ENCODE measurements at regions not wholly inside any gene's neighbourhood (a gene's known extent, or its start where the extent isn't known, plus 50 kb on each side); places are given as distances from the start of the nearest gene placed in this dataset.
A peak's percentile ranks its signal among the peaks of the same experiment; 100 is the strongest.
"Not testable (repeated sequence)": the region's sequence is repeated elsewhere in the genome, so short reads cannot be mapped to it uniquely, and the experiment has no call there.

DNA sequence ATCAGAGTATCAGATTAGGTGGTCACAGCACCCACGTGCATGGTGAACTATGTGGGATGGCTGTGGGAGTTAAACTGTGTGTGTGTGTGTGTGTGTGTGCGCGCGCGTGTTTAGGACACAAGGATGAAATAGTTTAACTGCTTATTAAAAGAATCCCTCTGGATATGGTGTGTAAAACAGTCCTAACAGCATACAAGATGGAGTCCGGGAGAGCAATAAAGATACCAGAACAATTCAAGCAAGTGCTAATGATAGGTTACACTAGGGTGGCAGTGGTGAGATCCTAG, 202.2 kb downstream of the IPMK start:
- no peak overlapping the region for H3K4ac ChIP-seq (ENCODE audit: low read depth, low read length)
- no peak overlapping the region for H4K12ac ChIP-seq (ENCODE audit: low read depth, low read length)
- H2BK120ac ChIP-seq (ENCODE audit: insufficient read depth, low read length, poor library complexity): no peak overlapping the region
- no peak overlapping the region for H4K91ac ChIP-seq (ENCODE audit: low read depth, low read length)
- no peak for DNase-seq
- H3K4me2 ChIP-seq (ENCODE audit: low read length): no peak overlapping the region
- no peak overlapping the region for H3K14ac ChIP-seq (ENCODE audit: low read length)
- no peaks in the 10 kb centered on the region for H3K27me3 ChIP-seq (ENCODE audit: insufficient read depth, low read length)
- H3K23ac ChIP-seq (ENCODE audit: low read length): no peak overlapping the region
- no peaks in the 10 kb centered on the region for H3K36me3 ChIP-seq (ENCODE audit: control insufficient read depth in 1 of 2, insufficient read depth in 2 of 2, low read length in 2 of 2)
- no peak overlapping the region for H4K8ac ChIP-seq (ENCODE audit: low read depth, low read length)
- no peak overlapping the region for H3K9ac ChIP-seq (ENCODE audit: low read length)
- no peak overlapping the region for H2BK5ac ChIP-seq (ENCODE audit: low read depth, low read length, poor library complexity)
- H3K9me3 ChIP-seq (ENCODE audit: insufficient read depth, low read depth, low read length): no peaks in the 10 kb centered on the region
- H3K4me3 ChIP-seq (ENCODE audit: low read depth, low read length): no peak overlapping the region
- no peaks in the 10 kb centered on the region for H3K79me2 ChIP-seq (ENCODE audit: control insufficient read depth, insufficient read depth, low read length, poor library complexity)
- WGBS (ENCODE audit: extremely low coverage, insufficient coverage, insufficient read length): no CpG with 5 or more reads among the region's 6 CpGs
- peaks cover 3 to 4% of the 10 kb centered on the region in 2 experiments for H3K4me1 ChIP-seq (ENCODE audit: control insufficient read depth in 1 of 2, insufficient read depth in 2 of 2, low read length in 2 of 2)
- H2AFZ ChIP-seq (ENCODE audit: insufficient read depth, low read length, poor library complexity): no peak overlapping the region
- H2AK5ac ChIP-seq (ENCODE audit: low read length): no peak overlapping the region
- no peak overlapping the region for H3K27ac ChIP-seq (ENCODE audit: low read depth, low read length)
- H3K18ac ChIP-seq (ENCODE audit: low read length): no peak overlapping the region
- H2BK12ac ChIP-seq (ENCODE audit: low read length): no peak overlapping the region
- H3K79me1 ChIP-seq (ENCODE audit: low read length): peaks cover 2% of the 10 kb centered on the region

DNA sequence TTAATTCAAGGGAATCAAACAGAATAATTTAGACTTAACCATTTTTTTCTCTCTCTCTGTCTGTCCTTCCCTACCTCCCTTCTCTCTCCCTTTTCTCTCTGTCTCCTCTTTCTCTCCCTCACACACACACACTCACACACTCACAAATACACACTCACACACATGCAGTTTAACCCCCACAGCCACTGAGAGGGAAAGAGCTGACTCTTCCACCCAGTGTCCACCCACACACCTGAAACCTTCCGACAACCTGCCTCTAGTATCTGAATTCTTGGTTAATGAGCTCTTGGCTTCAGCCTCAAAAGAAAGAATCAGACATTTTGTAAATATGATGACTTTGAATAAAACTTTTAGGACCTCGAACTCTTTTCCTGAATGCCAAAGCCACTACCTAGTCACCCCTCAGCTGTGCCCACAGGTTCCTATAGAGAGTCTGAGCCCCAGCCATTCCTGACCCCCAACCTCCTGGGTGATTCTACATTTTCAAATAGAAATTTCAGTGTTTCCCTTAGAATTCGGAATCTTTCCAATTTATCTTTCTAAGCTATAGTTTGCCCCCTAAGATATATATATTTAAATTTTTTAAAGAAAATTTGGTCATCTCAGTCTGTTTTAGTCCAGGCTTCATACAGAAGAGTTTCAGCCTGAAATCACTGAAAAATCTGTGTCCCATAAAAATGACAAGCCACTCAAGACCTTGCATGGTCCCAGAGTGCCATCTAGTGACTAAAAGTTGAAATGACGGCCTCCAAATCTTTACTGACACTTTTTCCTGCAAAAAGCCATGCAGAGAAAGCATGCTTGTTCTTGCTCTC, 202.8 kb downstream of the IPMK start:
- WGBS (ENCODE audit: extremely low coverage, insufficient coverage, insufficient read length): no CpG with 5 or more reads among the region's 4 CpGs

DNA sequence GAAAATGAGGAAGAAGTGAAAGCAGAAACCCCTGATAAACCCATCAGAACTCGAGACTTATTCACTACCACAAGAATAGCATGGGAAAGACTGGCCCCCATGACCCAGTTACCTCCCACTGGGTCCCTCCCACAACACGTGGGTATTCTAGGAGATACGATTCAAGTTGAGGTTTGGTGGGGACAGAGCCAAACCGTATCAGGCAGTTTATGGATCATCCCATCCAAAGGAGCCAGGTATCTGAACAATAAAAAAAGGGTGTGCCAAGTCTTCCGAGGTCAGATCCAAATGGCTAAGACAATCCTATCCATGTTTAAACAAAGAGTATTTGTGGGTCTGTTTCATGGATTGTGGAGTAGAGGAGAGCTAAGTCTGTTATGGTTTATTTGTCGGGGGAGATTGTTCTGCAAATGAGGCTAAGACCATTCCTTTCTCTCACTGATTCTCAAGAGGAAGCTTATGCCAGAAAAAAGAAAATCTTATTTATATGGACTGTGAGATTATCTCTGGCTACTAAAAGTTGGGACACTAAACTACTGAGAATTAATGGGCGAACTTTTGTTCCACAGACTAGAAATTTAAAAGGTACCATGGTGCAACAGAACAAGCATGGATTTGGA, 203.7 kb downstream of the IPMK start:
- peaks cover 3 to 4% of the 10 kb centered on the region in 2 experiments for H3K4me1 ChIP-seq (ENCODE audit: control insufficient read depth in 1 of 2, insufficient read depth in 2 of 2, low read length in 2 of 2)
- no peak overlapping the region for H2BK120ac ChIP-seq (ENCODE audit: insufficient read depth, low read length, poor library complexity)
- WGBS (ENCODE audit: extremely low coverage, insufficient coverage, insufficient read length): no CpG with 5 or more reads among the region's 7 CpGs
- no peaks in the 10 kb centered on the region for H3K9me3 ChIP-seq (ENCODE audit: insufficient read depth, low read depth, low read length)
- H3K23ac ChIP-seq (ENCODE audit: low read length): no peak overlapping the region
- no peak overlapping the region for H4K91ac ChIP-seq (ENCODE audit: low read depth, low read length)
- H2AK5ac ChIP-seq (ENCODE audit: low read length): no peak overlapping the region
- no peak overlapping the region for H2AFZ ChIP-seq (ENCODE audit: insufficient read depth, low read length, poor library complexity)
- no peak overlapping the region for H3K27ac ChIP-seq (ENCODE audit: low read depth, low read length)
- H3K27me3 ChIP-seq (ENCODE audit: insufficient read depth, low read length): no peaks in the 10 kb centered on the region
- H4K12ac ChIP-seq (ENCODE audit: low read depth, low read length): no peak overlapping the region
- no peak overlapping the region for H3K4me3 ChIP-seq (ENCODE audit: low read depth, low read length)
- no peak overlapping the region for H4K8ac ChIP-seq (ENCODE audit: low read depth, low read length)
- no peak overlapping the region for H3K14ac ChIP-seq (ENCODE audit: low read length)
- no peak overlapping the region for H3K4ac ChIP-seq (ENCODE audit: low read depth, low read length)
- no peak overlapping the region for H3K18ac ChIP-seq (ENCODE audit: low read length)
- H2BK5ac ChIP-seq (ENCODE audit: low read depth, low read length, poor library complexity): no peak overlapping the region
- H3K36me3 ChIP-seq (ENCODE audit: control insufficient read depth in 1 of 2, insufficient read depth in 2 of 2, low read length in 2 of 2): no peaks in the 10 kb centered on the region
- DNase-seq: no peak
- no peak overlapping the region for H2BK12ac ChIP-seq (ENCODE audit: low read length)
- H3K79me1 ChIP-seq (ENCODE audit: low read length): peaks cover 2% of the 10 kb centered on the region
- H3K4me2 ChIP-seq (ENCODE audit: low read length): no peak overlapping the region
- H3K9ac ChIP-seq (ENCODE audit: low read length): no peak overlapping the region
- H3K79me2 ChIP-seq (ENCODE audit: control insufficient read depth, insufficient read depth, low read length, poor library complexity): no peaks in the 10 kb centered on the region

More for the DNA sequence above, 202.8 kb downstream of the IPMK start:
- Histone ChIP-seq H3K79me2 (ENCODE audit: control insufficient read depth, insufficient read depth, low read length, poor library complexity) (no peaks in the 10 kb centered on the region), H2BK120ac (ENCODE audit: insufficient read depth, low read length, poor library complexity) (peak overlapping the region; percentile 58), H3K4me3 (ENCODE audit: low read depth, low read length) (no peak overlapping the region), H3K4ac (ENCODE audit: low read depth, low read length) (no peak overlapping the region), H2BK5ac (ENCODE audit: low read depth, low read length, poor library complexity) (no peak overlapping the region), H3K23ac (ENCODE audit: low read length) (no peak overlapping the region), H3K9me3 (ENCODE audit: insufficient read depth, low read depth, low read length) (no peaks in the 10 kb centered on the region), H3K27ac (ENCODE audit: low read depth, low read length) (no peak overlapping the region), H3K4me1 (ENCODE audit: control insufficient read depth in 1 of 2, insufficient read depth in 2 of 2, low read length in 2 of 2) (peaks cover 3 to 4% of the 10 kb centered on the region in 2 experiments), H3K14ac (ENCODE audit: low read length) (no peak overlapping the region), H2AK5ac (ENCODE audit: low read length) (no peak overlapping the region), H3K27me3 (ENCODE audit: insufficient read depth, low read length) (no peaks in the 10 kb centered on the region), H3K4me2 (ENCODE audit: low read length) (no peak overlapping the region), H3K36me3 (ENCODE audit: control insufficient read depth in 1 of 2, insufficient read depth in 2 of 2, low read length in 2 of 2) (no peaks in the 10 kb centered on the region), H4K91ac (ENCODE audit: low read depth, low read length) (peak overlapping the region; percentile 51), H2BK12ac (ENCODE audit: low read length) (peak overlapping the region; percentile 42), H2AFZ (ENCODE audit: insufficient read depth, low read length, poor library complexity) (no peak overlapping the region), H4K12ac (ENCODE audit: low read depth, low read length) (no peak overlapping the region), H3K79me1 (ENCODE audit: low read length) (peaks cover 2% of the 10 kb centered on the region), H4K8ac (ENCODE audit: low read depth, low read length) (no peak overlapping the region), H3K9ac (ENCODE audit: low read length) (no peak overlapping the region), H3K18ac (ENCODE audit: low read length) (no peak overlapping the region)
- DNase-seq: peak in 1 of 2 donors; percentile 74

DNA sequence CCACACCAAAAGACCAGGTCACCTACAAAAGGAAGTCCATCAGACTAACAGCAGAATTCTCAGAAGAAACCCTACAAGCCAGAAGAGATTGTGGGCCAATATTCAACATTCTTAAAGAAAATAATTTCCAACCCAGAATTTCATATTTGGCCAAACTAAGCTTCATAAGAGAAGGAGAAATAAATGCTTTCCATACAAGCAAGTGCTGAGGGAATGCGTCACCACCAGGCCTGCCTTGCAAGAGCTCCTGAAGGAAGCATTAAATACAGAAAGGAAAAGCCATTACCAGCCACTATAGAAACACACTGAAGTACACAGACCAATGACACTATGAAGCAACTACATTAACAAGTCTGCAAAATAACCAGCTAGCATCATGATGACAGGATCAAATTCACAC, 209.0 kb downstream of the IPMK start:
- H4K12ac ChIP-seq (ENCODE audit: low read depth, low read length); H3K36me3 ChIP-seq (ENCODE audit: control insufficient read depth in 1 of 2, insufficient read depth in 2 of 2, low read length in 2 of 2); H3K9ac ChIP-seq (ENCODE audit: low read length); H3K23ac ChIP-seq (ENCODE audit: low read length); H3K18ac ChIP-seq (ENCODE audit: low read length); H3K79me1 ChIP-seq (ENCODE audit: low read length); H3K4me2 ChIP-seq (ENCODE audit: low read length); H3K4me1 ChIP-seq (ENCODE audit: control insufficient read depth in 1 of 2, insufficient read depth in 2 of 2, low read length in 2 of 2); H3K9me3 ChIP-seq (ENCODE audit: insufficient read depth, low read depth, low read length); H3K14ac ChIP-seq (ENCODE audit: low read length); H3K79me2 ChIP-seq (ENCODE audit: control insufficient read depth, insufficient read depth, low read length, poor library complexity); DNase-seq; H2AK5ac ChIP-seq (ENCODE audit: low read length); H2BK120ac ChIP-seq (ENCODE audit: insufficient read depth, low read length, poor library complexity); H3K27ac ChIP-seq (ENCODE audit: low read depth, low read length); H3K4ac ChIP-seq (ENCODE audit: low read depth, low read length); H4K91ac ChIP-seq (ENCODE audit: low read depth, low read length); H4K8ac ChIP-seq (ENCODE audit: low read depth, low read length); H3K27me3 ChIP-seq (ENCODE audit: insufficient read depth, low read length); H2BK12ac ChIP-seq (ENCODE audit: low read length); H2BK5ac ChIP-seq (ENCODE audit: low read depth, low read length, poor library complexity); H2AFZ ChIP-seq (ENCODE audit: insufficient read depth, low read length, poor library complexity); H3K4me3 ChIP-seq (ENCODE audit: low read depth, low read length): not testable (repeated sequence)
- no CpG with 5 or more reads among the region's 1 CpG for WGBS (ENCODE audit: extremely low coverage, insufficient coverage, insufficient read length)

All from trophoblast cell (in vitro differentiated cells and primary cell).